Ectodermal cell (in vitro differentiated cells): ENCODE measurements at regions not wholly inside any gene's neighbourhood (a gene's known extent, or its start where the extent isn't known, plus 50 kb on each side); places are given as distances from the start of the nearest gene placed in this dataset.
"Not testable (repeated sequence)": the region's sequence is repeated elsewhere in the genome, so short reads cannot be mapped to it uniquely, and the experiment has no call there.

Experiments
- H3K27ac ChIP-seq: 2 replicates; pipeline ENCODE4 v1.7.0; 2013; ENCODE audit warnings: mild to moderate bottlenecking, low read depth, low read length; ENCODE audit not compliant: insufficient read depth, poor library complexity, severe bottlenecking
- H3K27me3 ChIP-seq: 2 replicates; pipeline ENCODE4 v1.7.0; 2013; ENCODE audit warnings: mild to moderate bottlenecking, low read length; ENCODE audit not compliant: insufficient read depth, control insufficient read depth, poor library complexity, severe bottlenecking
- H3K36me3 ChIP-seq: one replicate; pipeline ENCODE4 v1.7.0; 2013; ENCODE audit warnings: low read length; ENCODE audit not compliant: control insufficient read depth, insufficient read depth
- H3K4me1 ChIP-seq: one replicate; pipeline ENCODE4 v1.7.0; 2013; ENCODE audit warnings: low read length; ENCODE audit not compliant: control insufficient read depth, insufficient read depth
- H3K4me3 ChIP-seq: 2 replicates; pipeline ENCODE4 v1.7.0; 2013; ENCODE audit warnings: low read depth, low read length, control low read depth; ENCODE audit not compliant: insufficient read depth
- H3K9me3 ChIP-seq: 2 replicates; pipeline ENCODE4 v1.7.0; 2013; ENCODE audit warnings: mild to moderate bottlenecking, low read length, moderate library complexity; ENCODE audit not compliant: control insufficient read depth
- WGBS, 2 experiments: methylation state at CpG; one replicate each; pipeline ENCODE4 v1.1.7; 2013; ENCODE audit warnings: missing lambda C conversion rate in 2 of 2; 5-methylcytosine and 5-hydroxymethylcytosine counted together

DNA sequence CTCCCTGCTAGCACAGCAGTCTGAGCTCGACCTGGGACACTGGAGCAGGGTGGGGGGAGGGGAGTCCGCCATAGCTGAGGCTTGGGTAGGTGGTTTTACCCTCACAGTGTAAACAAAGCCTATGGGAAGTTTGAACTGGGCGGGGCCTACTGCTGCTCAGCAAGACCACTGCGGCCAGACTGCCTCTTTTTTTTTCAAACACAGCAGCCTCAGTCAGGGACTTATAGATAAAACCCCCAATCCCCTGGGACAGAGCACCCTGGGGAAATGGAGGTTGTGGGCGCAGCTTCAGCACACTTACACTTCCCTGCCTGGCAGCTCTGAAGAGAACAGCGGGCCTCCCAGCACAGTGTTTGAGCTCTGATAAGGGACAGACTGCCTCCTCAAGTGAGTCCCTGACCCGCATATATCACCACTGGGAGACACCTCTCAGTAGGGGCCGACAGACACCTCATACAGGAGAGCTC, 151.1 kb upstream of the APC start:
- H3K27me3 ChIP-seq = no peaks in the 10 kb centered on the region
- 79 to 82% methylated on average over 8 of the region's 8 CpGs for WGBS, 2 experiments
- no peaks in the 10 kb centered on the region for H3K4me1 ChIP-seq
- H3K9me3 ChIP-seq = no peaks in the 10 kb centered on the region
- no peak overlapping the region for H3K27ac ChIP-seq
- H3K36me3 ChIP-seq = no peaks in the 10 kb centered on the region
- no peak overlapping the region for H3K4me3 ChIP-seq

DNA sequence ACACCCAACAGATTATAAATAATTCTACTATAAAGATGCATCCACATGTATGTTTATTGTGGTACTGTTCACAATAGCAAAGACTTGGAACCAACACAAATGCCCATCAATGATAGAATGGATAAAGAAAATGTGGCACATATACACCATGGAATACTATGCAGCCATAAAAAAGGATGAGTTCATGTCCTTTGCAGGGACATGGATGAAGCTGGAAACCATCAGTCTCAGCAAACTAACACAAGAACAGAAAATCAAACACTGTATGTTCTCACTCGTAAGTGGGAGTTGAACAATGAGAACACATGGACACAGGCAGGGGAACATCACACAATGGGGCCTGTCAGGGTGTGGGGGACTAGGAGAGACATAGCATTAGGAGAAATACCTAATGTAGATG, 146.8 kb upstream of the APC start:
- H3K4me3 ChIP-seq, H3K9me3 ChIP-seq, H3K27me3 ChIP-seq, H3K36me3 ChIP-seq, H3K4me1 ChIP-seq, H3K27ac ChIP-seq: not testable (repeated sequence)
- 88 to 100% methylated on average over 1 of the region's 1 CpG for WGBS, 2 experiments

DNA sequence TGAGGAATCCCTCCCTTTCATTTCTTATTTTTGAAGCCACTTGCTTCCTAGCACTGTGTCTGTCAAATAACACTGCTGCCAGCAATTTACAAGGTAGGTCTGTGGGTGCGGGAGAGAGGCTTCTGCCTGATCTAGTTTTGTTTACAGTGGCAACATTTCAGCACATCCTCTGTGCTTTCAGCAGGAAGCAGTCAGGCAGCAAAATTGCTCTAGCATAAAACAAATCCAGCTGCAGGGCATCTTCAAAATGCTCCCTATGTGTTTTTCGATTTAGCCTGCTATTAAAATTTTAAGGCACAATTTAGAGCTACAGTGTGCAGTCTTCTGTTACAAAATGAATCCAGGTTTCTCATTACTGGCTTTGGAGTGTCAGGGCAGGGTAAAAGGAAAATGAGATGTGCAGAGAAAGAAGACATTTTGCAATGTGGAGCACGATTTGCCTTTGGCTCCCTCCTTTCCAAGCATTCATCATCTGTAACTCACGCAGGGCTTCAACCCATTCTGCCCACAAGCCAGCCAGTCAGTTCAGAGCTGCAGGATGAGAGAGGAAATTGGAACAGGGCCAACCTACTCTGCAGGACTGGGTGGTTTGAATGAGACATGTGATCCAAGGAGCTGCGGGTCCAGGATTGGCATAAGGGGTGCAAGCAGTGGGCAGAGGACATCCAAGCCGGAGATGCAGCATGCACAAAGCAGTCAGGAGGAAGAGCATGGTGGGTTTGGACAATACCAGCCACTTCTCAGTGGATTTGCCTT, 143.4 kb upstream of the APC start:
- no peak overlapping the region for H3K27ac ChIP-seq
- WGBS, 2 experiments = 92% methylated on average over 6 of the region's 6 CpGs
- no peaks in the 10 kb centered on the region for H3K27me3 ChIP-seq

DNA sequence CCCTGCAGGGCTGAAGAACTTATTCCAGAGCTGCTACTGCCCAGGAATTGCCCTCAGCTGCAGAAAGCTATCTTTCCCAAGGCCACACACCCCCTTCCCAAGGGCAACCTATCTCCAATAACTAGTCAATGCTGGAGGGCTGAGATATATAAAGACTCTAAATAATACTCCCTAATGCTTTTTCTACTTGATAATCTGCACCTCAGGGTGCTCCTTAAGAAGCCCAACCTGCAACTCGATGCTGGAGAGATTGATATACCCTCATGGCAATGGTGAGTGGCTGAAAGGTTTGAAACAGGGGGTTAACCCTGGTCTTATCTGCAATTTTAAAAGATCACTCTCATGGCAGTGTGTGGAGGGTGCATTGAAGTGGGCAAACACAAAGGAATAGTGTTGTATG, 142.7 kb upstream of the APC start:
- Histone ChIP-seq H3K27ac (no peak overlapping the region), H3K4me1 (no peaks in the 10 kb centered on the region), H3K27me3 (no peaks in the 10 kb centered on the region), H3K36me3 (no peaks in the 10 kb centered on the region), H3K9me3 (no peaks in the 10 kb centered on the region), H3K4me3 (no peak overlapping the region)
- 75 to 81% methylated on average over 1 of the region's 1 CpG for WGBS, 2 experiments

More for the DNA sequence above, 143.4 kb upstream of the APC start:
- no peaks in the 10 kb centered on the region for H3K4me1 ChIP-seq
- no peak overlapping the region for H3K4me3 ChIP-seq
- H3K9me3 ChIP-seq = no peaks in the 10 kb centered on the region
- no peaks in the 10 kb centered on the region for H3K36me3 ChIP-seq

DNA sequence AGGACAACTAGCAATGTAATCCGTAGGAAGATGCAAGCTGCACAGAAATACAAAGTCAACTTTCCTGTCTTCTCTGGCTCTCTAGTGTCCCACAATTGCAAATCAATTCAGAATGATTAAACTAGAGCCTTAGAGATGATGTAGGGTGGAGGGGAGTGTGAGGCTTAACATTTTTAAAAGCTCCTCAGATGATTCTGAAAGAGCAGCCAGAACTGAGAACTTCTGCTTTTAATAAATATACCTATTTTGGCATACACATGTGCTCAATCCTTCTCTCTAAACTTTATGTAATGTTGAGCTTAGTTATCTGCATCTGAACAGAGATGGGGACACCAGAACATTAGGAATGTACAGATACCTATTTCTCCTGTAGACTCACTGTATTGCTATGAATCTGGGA, 139.9 kb upstream of the APC start:
- Histone ChIP-seq H3K27ac (no peak overlapping the region), H3K9me3 (no peaks in the 10 kb centered on the region), H3K4me1 (no peaks in the 10 kb centered on the region), H3K4me3 (no peak overlapping the region), H3K27me3 (no peaks in the 10 kb centered on the region), H3K36me3 (no peaks in the 10 kb centered on the region)
- 89 to 100% methylated on average over 1 of the region's 1 CpG for WGBS, 2 experiments

DNA sequence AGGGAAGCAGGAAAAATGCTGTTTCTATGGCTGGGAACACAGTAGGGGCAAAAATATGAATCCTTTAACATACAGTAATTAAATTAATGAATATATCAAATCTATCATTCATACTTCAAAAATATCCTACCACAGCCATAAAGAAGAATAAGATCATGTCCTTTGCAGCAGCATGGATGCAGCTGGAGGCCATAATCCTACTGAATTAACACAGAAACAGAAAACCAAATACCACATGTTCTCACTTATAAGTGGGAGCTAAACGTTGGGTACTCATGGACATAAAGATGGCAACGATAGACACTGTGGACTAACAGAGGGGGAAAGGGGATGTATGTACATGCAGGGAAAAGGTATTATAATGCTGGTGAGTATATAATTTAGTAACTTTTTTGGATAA, 137.2 kb upstream of the APC start:
- H3K4me3 ChIP-seq, H3K27me3 ChIP-seq, H3K4me1 ChIP-seq, H3K27ac ChIP-seq, H3K36me3 ChIP-seq, H3K9me3 ChIP-seq: not testable (repeated sequence)
- 35 to 43% methylated on average over 2 of the region's 2 CpGs for WGBS, 2 experiments

DNA sequence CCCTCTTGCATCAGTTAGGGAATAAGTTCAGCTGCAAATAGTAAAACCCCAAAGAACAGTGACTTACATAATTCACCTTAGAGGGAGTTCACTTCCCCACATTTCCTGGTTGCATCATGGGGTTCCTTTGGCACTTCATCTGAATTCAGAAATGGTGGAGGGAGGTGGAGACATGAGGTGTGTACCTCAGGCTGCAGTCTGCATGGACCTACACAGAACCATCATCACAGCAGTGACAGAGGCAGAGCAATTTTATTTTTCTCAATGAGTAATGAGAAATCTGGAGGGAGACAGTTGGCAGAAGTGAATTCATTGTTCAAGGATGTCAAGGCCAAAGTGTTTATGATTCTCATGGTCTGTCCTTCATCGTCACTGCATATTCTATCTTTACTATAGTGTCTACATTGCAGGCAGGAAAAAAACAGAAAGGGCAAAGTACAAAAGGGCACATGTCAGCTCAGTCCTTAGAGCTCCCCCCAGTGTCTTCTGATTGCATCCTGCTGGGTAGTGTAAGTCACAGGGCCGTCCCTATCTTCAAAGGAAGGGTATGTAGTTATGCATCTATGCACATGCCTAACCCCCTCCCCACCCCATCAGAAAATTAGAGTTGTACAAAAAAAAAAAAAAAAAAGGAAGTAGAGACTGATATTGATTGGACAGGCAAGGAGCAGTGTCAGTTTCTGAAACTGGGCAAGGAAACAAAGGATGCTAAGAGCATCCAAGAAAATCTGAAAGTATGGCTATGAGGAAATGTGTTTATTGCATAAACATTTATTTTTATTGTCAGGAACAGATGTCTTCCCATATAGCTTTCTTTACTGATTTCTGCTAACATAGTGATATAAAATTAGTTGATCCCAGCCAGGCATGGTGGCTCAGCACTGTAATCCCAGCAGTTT, 132.7 kb upstream of the APC start:
- Histone ChIP-seq H3K27ac (no peak overlapping the region), H3K36me3 (no peaks in the 10 kb centered on the region), H3K27me3 (no peaks in the 10 kb centered on the region), H3K4me3 (no peak overlapping the region), H3K9me3 (no peaks in the 10 kb centered on the region), H3K4me1 (no peaks in the 10 kb centered on the region)
- WGBS, 2 experiments = 50 to 64% methylated on average over 1 of the region's 2 CpGs

DNA sequence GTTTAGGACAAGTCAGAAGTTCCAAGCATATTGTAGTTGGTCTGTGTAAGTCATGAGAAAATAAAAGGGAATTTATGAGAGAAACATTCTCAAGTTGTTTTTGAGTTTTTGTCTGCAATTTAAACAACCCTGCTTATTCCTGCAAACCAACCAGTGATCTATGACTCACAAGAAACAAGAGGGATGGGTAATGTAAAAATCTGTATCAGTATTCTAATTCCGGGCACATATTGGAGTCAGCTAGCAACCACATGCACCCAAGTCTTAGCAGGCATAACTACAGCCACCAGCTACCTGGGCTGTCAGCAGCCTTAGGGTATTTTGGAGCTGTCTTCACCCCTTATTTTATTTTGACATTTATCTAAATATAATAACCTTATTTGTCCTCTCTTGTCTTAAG, 128.7 kb upstream of the APC start:
- H3K36me3 ChIP-seq = no peaks in the 10 kb centered on the region
- H3K9me3 ChIP-seq = no peaks in the 10 kb centered on the region
- WGBS, 2 experiments = 93 to 100% methylated on average over 1 of the region's 1 CpG
- H3K4me3 ChIP-seq = no peak overlapping the region
- H3K27ac ChIP-seq = no peak overlapping the region
- H3K27me3 ChIP-seq = no peaks in the 10 kb centered on the region
- H3K4me1 ChIP-seq = no peaks in the 10 kb centered on the region

DNA sequence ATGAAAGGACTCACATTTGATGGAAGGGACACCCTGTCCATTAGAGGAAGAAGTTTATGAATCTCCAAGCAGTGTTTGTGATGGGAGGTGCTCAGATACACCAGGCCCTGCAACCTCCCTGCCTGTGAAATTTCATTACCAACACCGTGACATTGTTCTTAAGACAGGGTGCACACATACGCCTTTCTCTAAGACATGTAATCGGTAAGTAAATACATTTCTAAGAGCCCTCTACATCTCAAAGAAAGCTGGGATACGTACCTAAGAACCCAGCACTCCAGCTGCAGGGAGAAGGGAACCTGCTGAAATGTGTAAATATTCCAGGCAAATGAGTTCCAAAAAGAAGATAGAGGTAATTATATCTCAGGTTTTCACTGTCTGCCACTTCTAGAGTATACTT, 125.0 kb upstream of the APC start:
- Histone ChIP-seq H3K4me1 (no peaks in the 10 kb centered on the region), H3K27ac (no peak overlapping the region), H3K36me3 (no peaks in the 10 kb centered on the region), H3K4me3 (no peak overlapping the region), H3K9me3 (no peaks in the 10 kb centered on the region), H3K27me3 (no peaks in the 10 kb centered on the region)
- 97 to 98% methylated on average over 4 of the region's 4 CpGs for WGBS, 2 experiments

DNA sequence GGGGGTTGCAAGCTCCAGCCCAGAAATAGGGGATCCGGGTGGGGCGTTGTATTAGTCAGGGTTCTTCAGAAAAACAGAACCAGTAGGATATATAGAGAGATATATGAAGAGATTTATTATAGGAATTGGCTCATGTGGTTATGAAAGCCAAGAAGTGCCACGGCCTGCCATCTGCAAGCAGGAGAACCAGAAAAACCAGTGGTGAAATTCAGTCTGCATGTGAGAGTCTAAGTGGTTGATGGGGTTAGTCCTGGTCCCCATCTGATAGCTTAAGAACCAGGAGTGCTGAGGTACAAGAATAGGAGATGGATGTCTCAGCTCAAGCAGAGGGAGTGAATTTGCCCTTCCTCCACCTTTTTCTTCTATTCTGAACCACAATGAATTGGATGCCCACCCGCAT, 123.4 kb upstream of the APC start:
- WGBS, 2 experiments = 94 to 97% methylated on average over 4 of the region's 4 CpGs
- H3K27ac ChIP-seq = no peak overlapping the region
- H3K4me3 ChIP-seq = no peak overlapping the region
- no peaks in the 10 kb centered on the region for H3K9me3 ChIP-seq
- H3K27me3 ChIP-seq = no peaks in the 10 kb centered on the region
- H3K4me1 ChIP-seq = no peaks in the 10 kb centered on the region
- H3K36me3 ChIP-seq = no peaks in the 10 kb centered on the region
